ENCODE measurements at regions not wholly inside any gene's neighbourhood (a gene's known extent, or its start where the extent isn't known, plus 50 kb on each side); places are given as distances from the start of the nearest gene placed in this dataset.
"Not testable (repeated sequence)": the region's sequence is repeated elsewhere in the genome, so short reads cannot be mapped to it uniquely, and the experiment has no call there.

- H3K27me3 ChIP-seq, result no peaks in the 10 kb centered on the region
- H3K4me3 ChIP-seq, result no peak overlapping the region
- no peak for DNase-seq (ENCODE audit: extremely low spot score in 2 of 2)
- intact Hi-C loops (cut with DNase I), result no loop called here
- no peak for TF ChIP-seq POLR2AphosphoS5 (IDR thresholded peaks at IDR 0.05; ENCODE audit: insufficient read depth in 1 of 2, low read depth in 1 of 2)
- TF ChIP-seq, protein P1, sequence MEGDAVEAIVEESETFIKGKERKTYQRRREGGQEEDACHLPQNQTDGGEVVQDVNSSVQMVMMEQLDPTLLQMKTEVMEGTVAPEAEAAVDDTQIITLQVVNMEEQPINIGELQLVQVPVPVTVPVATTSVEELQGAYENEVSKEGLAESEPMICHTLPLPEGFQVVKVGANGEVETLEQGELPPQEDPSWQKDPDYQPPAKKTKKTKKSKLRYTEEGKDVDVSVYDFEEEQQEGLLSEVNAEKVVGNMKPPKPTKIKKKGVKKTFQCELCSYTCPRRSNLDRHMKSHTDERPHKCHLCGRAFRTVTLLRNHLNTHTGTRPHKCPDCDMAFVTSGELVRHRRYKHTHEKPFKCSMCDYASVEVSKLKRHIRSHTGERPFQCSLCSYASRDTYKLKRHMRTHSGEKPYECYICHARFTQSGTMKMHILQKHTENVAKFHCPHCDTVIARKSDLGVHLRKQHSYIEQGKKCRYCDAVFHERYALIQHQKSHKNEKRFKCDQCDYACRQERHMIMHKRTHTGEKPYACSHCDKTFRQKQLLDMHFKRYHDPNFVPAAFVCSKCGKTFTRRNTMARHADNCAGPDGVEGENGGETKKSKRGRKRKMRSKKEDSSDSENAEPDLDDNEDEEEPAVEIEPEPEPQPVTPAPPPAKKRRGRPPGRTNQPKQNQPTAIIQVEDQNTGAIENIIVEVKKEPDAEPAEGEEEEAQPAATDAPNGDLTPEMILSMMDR (IDR thresholded peaks at IDR 0.05), result no peak
- no peak for TF ChIP-seq POLR2A (IDR thresholded peaks at IDR 0.05)
- H3K36me3 ChIP-seq, result no peaks in the 10 kb centered on the region
- no peak overlapping the region for H3K27ac ChIP-seq
- H3K4me1 ChIP-seq, result no peaks in the 10 kb centered on the region
- H3K9me3 ChIP-seq, result no peaks in the 10 kb centered on the region
Observed at GRCh38 chr15:69871511-69872134, 226.1 kb downstream of the TLE3 start.

DNA sequence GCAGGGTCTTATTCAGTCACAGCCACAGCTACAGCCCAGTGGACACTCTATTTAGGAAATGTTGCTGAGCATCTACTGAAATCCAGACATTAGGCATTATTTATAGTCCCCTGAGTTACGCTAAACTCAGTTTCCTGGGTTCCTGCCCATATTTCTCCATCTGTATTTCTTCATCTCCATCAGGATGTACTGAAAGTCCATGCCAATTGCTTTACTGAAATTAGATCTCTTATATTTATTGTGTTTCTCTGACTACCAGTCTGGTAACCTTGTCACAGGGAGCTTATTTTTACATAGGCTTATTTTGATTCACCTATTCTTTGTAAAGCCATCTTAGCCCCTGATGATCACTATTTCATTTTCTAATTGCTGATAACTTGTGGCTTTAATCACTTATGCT lies 223.9 kb downstream of the TLE3 start:
- Histone ChIP-seq H3K27ac (no peak overlapping the region), H3K36me3 (no peaks in the 10 kb centered on the region), H3K9me3 (no peaks in the 10 kb centered on the region), H3K4me1 (no peaks in the 10 kb centered on the region), H3K27me3 (no peaks in the 10 kb centered on the region), H3K4me3 (no peak overlapping the region)
- TF ChIP-seq POLR2A (IDR thresholded peaks at IDR 0.05) (no peak), POLR2AphosphoS5 (IDR thresholded peaks at IDR 0.05; ENCODE audit: insufficient read depth in 1 of 2, low read depth in 1 of 2) (no peak)
- TF ChIP-seq, protein P1 (IDR thresholded peaks at IDR 0.05), result no peak
- no peak for DNase-seq (ENCODE audit: extremely low spot score in 2 of 2)
- intact Hi-C loops (cut with DNase I), result no loop called here

DNA sequence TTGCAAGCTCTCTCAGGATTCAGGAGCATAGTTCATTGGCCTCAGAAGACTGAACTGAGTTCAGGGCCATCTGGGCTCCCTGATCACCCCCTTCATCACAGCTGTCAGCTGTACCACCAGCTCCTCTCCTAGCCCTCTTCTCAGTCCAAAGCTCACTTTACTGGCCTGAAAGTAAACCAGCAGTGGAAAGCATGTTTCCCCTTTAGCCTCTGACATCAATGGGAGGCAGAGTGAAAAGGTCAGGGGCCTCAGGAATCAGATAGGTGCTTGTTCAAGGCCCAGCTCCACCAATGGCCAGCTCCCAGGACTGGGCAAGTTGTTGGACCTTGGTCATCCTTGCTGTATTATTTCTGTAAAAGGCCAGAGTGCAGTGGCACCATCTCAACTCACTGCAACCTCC lies 223.4 kb downstream of the TLE3 start:
- Histone ChIP-seq H3K4me1 (no peaks in the 10 kb centered on the region), H3K9me3 (no peaks in the 10 kb centered on the region), H3K4me3 (no peak overlapping the region), H3K27ac (no peak overlapping the region), H3K36me3 (no peaks in the 10 kb centered on the region), H3K27me3 (no peaks in the 10 kb centered on the region)
- no peak for DNase-seq (ENCODE audit: extremely low spot score in 2 of 2)
- TF ChIP-seq POLR2A (IDR thresholded peaks at IDR 0.05) (no peak), POLR2AphosphoS5 (IDR thresholded peaks at IDR 0.05; ENCODE audit: insufficient read depth in 1 of 2, low read depth in 1 of 2) (no peak)
- TF ChIP-seq, protein P1 (IDR thresholded peaks at IDR 0.05), result no peak
- intact Hi-C loops (cut with DNase I), result no loop called here

DNA sequence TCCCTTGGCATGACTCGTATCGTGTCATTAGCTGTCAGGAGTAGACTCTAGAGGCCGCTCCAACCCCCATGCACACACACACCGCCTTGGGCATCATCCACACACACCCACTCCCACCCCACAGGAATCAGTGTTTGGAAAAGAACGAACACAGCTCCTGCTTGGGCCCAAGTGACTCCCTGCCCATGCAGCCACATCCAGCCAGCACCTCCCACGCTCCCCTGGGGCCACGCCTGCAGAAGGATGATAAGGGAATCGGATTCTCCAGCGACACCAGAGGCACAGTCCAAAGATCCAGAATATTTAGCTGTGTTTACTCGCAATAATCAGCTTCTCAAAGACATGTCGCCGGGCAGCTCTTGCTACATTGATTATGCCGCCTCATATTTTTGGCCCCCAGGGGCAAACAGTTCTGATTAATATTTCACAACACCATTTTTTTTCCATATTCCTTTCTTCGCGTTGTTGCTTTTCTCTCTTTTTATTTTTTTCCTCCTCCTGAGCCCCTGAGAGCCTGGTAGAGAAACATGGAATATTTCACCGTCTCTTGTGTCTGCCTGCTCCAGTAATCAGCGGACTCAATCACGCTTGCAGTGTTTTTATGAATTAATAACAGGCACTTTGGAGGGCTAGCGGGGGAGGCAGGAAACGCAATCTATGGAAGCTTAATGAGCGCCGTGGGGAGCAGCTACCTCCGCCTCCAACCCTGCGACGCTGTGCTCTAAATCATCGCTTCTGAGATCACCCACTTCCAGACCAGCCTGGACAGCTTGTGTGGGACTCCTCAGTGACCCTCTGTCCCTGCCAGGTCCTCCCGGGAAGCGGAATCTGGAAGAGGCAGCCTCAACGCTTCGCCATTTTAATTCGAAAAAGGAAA lies 221.4 kb downstream of the TLE3 start:
- Histone ChIP-seq H3K9me3 (no peaks in the 10 kb centered on the region), H3K27me3 (no peaks in the 10 kb centered on the region), H3K4me3 (no peak overlapping the region), H3K27ac (no peak overlapping the region), H3K4me1 (no peaks in the 10 kb centered on the region), H3K36me3 (no peaks in the 10 kb centered on the region)
- no peak for TF ChIP-seq POLR2A (IDR thresholded peaks at IDR 0.05)
- no peak for DNase-seq (ENCODE audit: extremely low spot score in 2 of 2)
- intact Hi-C loops (cut with DNase I), result no loop called here

DNA sequence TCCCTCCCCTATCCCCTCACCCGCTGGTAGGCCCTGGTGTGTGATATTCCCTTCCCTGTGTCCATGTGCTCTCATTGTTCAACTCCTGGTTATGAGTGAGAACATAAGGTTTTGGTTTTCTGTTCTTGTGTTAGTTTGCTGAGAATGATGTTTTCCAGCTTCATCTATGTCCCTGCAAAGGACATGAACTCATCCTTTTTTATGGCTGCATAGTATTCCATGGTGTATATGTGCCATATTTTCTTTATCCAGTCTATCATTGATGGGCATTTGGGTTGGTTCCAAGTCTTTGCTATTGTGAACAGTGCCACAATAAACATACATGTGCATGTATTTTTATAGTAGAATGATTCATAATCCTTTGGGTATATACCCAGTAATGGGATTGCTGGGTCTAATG lies 217.8 kb downstream of the TLE3 start:
- H3K27me3 ChIP-seq; H3K4me3 ChIP-seq; H3K4me1 ChIP-seq; H3K27ac ChIP-seq; H3K36me3 ChIP-seq; intact Hi-C loops (cut with DNase I); DNase-seq (ENCODE audit: extremely low spot score in 2 of 2); H3K9me3 ChIP-seq: not testable (repeated sequence)

Data from vagina (tissue), 2 donors.